ENCODE measurements at regions not wholly inside any gene's neighbourhood (a gene's known extent, or its start where the extent isn't known, plus 50 kb on each side); places are given as distances from the start of the nearest gene placed in this dataset.

DNA sequence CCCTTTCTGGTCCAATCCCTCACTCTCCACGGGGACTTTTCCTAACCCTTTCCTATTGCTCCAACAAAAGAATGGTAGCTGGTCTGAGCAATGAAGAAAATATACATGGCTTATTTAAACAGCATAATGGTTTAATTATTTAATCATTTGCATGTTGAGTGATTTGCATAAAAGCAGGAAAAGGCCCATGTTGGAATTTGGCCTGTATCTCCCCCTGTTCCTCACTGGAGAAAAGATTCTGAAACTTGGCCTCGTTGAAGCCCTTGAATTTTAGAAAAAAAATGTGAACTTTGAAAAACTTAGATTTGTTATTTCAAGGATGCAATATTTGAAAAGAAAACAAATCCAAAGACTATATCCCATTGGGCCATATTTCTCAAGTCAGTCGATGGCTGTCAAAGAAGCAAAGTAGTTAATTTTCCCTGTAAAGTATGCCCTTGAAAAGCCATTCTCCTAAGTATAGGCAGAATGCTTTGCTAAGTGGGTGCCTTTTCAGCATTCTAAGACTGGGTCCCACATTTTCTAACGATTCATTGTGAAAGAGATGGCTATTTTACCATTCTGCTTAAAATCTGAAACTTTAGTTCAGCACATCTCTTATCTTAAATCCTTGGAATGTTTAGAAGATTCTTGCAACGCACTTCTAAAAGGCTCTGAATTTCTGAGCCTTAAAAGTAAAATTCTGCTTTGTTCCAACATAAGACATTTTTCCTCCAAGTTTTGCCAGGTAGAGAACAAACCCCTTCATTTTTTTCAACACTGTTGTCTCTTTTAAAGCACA is 428.8 kb downstream of the ARHGEF28 start:
- DNase-seq, result no peak
- intact Hi-C loops (cut with micrococcal nuclease), result no loop called here
- ATAC-seq, result no peak

DNA sequence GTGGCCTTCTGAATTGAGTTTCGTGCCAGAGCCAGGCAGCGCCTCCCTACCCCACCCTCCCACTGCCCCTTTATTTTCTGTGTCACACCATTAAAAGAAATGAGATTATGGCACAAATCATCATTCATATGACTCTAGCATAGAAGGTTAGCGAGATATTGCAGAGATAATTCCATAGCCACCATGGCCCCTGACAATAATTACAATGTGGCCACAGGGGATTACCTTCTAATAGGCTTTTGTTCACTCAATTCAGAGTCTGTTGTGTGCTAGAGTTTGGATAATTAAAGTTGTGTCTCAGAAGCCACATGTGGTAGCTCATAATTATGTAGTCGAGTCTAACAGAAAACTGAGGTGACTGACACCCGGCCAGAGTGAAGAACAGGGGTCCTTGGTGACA is 428.1 kb downstream of the ARHGEF28 start:
- ATAC-seq (no peak), DNase-seq (no peak)
- intact Hi-C loops (cut with micrococcal nuclease), result no loop called here

DNA sequence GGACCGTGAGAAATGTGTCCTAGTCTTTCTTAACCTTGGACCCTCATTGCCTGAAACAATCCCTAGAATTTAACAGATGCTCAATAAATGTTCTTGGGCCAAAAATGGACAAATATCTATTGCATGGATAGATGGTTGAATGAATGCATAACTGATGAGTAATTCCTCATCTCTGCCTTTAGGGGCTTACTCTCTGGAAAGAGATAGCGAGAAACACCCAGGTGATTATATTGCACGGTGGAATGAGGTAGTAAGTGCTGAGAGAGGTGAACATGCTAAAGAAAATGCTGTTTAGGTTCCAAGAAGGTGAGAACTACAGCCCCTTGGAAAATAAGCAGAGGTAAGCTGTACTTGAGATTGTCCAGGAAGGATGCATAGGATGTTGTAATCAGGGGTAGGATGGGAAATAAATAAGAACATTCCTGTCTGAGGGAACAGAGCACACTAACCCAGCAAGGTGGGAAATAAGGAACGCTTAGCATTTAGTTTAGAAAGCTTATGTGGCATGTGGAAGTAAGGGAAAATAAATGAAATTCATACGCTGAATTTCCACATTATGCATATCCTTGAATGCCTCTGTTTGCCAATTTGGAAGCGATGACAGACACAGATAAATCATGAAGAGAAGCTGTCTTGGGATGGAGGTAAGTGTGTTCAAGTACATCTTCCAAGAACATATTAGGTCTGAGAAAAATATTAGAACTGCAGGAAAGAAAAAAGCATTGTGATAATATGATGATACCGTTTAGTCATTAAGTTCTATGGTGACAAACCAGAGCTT is 426.6 kb downstream of the ARHGEF28 start:
- ATAC-seq (no peak), DNase-seq (no peak)
- intact Hi-C loops (cut with micrococcal nuclease), result no loop called here

DNA sequence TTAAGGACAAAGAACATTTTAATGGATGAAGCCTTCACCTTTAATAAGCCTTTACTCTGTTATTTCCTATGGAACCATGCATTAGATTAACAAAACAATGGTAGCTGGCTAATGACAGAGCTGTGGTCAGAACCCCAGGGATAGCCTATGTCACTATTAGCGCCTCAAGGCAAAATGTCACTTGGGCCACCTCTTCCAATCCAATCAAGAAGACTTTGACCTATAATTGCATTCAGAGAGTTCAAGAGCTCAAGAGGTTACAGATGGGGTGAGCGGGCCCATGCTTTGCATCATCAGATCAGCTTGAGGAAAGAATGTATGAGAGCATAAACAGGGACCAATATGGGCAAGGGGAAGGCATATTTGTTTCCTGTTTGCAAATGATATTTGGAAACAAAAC is 425.1 kb downstream of the ARHGEF28 start:
- intact Hi-C loops (cut with micrococcal nuclease), result no loop called here
- no peak for ATAC-seq

GRCh38 chr5:74044936-74045335 is 418.9 kb downstream of the ARHGEF28 start:
- intact Hi-C loops (cut with micrococcal nuclease), result no loop called here
- ATAC-seq (no peak), DNase-seq (no peak)

More for the DNA sequence above, 425.1 kb downstream of the ARHGEF28 start:
- no peak for DNase-seq

DNA sequence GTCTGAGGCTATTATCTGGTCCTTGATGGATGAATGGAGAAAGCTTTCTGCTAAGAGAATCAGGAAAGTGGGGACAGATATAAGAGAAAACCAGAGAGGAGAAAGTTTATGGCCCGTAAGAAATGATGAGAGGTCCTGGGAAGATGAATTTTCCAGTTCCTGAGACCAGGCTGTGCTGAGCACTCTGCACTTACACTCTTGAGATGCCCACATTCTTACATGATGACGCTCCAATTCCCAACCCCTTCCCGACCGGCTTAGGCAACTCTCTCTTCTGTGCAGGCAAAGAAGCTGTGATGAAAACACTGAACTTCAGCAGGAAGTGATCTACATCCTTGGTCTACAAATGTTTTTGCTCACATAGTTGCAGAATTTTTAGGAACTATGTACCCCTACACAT is 417.0 kb downstream of the ARHGEF28 start:
- peak; percentile 59 for ATAC-seq
- DNase-seq, result no peak
- intact Hi-C loops (cut with micrococcal nuclease), result no loop called here

- intact Hi-C loops (cut with micrococcal nuclease), result no loop called here
Measured at GRCh38 chr5:74042559-74042958, 416.6 kb downstream of the ARHGEF28 start.

GRCh38 chr5:74041913-74042312 is 415.9 kb downstream of the ARHGEF28 start:
- no peak for DNase-seq
- ATAC-seq, result no peak
- intact Hi-C loops (cut with micrococcal nuclease), result no loop called here

More at GRCh38 chr5:74042559-74042958, 416.6 kb downstream of the ARHGEF28 start:
- no peak for ATAC-seq
- no peak for DNase-seq

GRCh38 chr5:74040811-74041491 is 415.0 kb downstream of the ARHGEF28 start:
- peak; percentile 32 for DNase-seq
- no peak for ATAC-seq
- intact Hi-C loops (cut with micrococcal nuclease), result no loop called here

DNA sequence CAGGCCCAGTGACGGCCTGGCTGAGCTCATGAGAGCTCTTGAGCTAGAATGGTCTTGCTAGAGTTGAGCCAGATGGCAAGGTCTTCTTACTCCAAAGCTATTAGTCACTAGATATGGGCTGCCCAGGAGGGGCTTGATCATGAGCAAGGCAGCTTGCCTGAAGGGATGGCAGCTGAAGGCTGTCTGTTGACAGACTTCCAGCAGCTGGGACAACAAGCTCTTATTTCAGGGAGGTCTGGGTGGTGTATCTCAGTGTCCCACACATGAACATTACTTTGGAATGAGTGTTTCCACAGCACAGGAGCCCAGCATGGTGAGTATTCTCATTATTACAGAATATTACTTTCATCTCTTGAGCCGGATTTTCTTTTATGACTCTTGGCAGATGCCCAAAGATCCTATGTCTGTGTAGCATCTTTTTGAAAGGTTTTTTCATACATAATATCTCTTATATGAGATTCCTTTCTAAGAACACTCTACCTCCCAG is 414.1 kb downstream of the ARHGEF28 start:
- DNase-seq (peak; percentile 37), ATAC-seq (peak; percentile 89)
- intact Hi-C loops (cut with micrococcal nuclease), result no loop called here

GRCh38 chr5:74037321-74037720 is 411.3 kb downstream of the ARHGEF28 start:
- intact Hi-C loops (cut with micrococcal nuclease), result no loop called here
- ATAC-seq, result no peak

DNA sequence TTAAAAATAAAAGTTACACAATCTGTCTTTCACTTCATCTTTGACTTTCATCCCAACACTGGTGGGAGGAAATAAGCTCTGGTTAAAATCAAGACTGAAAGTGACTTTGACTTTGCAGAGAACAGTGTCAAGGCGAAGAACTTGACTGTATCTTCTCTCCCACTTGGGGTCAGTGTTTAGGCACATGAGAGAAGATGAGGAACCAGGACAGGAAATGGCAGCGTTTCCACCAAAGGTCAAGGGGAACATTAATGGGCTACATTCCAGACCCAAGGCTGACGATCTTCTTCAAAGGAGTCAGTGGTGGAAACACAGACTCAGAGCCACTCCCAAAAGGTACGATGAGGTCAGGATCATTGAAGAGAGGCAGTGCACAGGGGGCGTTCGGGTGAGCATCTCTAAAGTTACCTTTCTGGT is 409.5 kb downstream of the ARHGEF28 start:
- DNase-seq (no peak), ATAC-seq (peak; percentile 77)
- intact Hi-C loops (cut with micrococcal nuclease), result no loop called here

More at GRCh38 chr5:74037321-74037720, 411.3 kb downstream of the ARHGEF28 start:
- DNase-seq, result no peak

DNA sequence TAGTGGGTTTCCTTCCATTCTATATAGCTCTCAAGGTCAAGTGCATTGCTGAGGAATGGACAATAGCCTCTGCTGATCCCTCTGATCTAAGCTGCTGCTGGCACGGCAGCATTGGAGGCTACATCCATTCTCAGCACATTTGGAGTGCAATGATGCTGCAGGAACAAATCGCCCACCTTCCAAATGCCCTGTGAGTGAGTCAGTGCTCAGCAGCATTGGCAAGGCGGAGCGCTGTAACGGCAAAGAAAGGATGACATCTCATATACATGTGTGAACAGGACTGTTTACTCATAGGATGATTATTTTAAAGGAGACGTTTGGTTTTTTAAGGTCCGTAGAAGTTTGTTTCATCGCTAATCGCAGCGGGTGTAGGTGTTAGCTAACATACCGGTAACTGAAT is 408.7 kb downstream of the ARHGEF28 start:
- ATAC-seq, result no peak
- intact Hi-C loops (cut with micrococcal nuclease), result no loop called here

DNA sequence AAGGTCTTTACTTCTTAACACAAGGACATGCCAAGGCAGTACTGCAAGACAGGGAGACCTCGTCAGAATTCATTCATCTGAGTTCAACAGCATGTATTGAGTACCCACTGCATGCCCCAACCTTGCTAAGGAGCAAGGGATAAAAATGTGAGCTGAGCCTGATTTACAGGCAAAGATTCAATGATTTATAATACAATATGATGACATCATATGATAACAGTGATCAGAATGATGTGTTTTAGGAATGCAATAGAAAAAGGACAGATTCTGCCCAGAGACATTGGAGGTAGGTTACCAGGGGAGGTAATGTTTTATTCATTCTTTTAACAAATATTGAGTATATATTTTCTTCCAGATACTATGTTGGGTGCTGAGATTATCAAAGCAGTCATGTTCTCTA is 406.6 kb downstream of the ARHGEF28 start:
- ATAC-seq, result no peak
- intact Hi-C loops (cut with micrococcal nuclease), result no loop called here
- no peak for DNase-seq

More for the DNA sequence above, 408.7 kb downstream of the ARHGEF28 start:
- DNase-seq, result no peak

GRCh38 chr5:74031536-74031935 is 405.5 kb downstream of the ARHGEF28 start:
- intact Hi-C loops (cut with micrococcal nuclease), result no loop called here
- no peak for DNase-seq
- ATAC-seq, result no peak

DNA sequence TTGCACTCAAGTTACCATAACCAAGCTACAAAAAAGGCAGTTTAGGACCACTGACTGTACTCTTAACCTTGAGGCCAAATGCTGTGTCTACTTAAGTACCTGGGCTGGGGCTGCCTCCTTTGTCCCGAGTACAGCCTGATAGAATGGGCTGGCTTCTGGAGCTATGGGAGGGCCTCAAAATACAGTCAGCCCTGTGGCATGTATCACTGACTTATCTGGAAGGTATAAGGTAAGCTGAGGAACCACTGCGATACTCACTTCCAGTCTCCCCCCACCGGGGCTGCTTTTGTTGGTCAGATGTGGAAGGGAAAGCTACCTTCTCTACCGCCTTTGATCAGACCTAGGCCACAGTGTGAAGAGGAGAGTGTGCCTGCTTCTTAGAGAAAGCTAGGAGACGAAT is 404.8 kb downstream of the ARHGEF28 start:
- DNase-seq (no peak), ATAC-seq (no peak)
- intact Hi-C loops (cut with micrococcal nuclease), result no loop called here

DNA sequence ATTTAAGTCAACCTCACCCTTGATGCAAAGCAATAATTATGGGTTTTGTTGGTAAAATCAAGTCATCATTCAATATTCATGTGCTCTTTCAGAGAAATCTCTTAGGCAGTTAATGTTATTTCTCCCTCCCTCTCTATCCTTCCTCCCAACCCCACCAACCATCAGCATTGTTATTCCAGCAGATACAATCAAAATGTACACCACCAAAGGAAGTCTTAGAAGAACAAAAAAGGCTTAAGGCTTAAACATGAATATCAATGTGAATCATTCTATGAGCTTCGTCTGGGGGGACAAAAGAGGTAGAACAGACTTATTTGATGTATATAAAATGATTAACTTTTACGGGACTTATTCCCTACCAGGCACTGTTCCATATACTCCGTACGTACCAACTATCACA is 404.4 kb downstream of the ARHGEF28 start:
- ATAC-seq, result no peak
- no peak for DNase-seq
- intact Hi-C loops (cut with micrococcal nuclease), result no loop called here

- no peak for ATAC-seq
- DNase-seq, result no peak
- intact Hi-C loops (cut with micrococcal nuclease), result no loop called here
Measured at GRCh38 chr5:74028976-74029375, 403.0 kb downstream of the ARHGEF28 start.

GRCh38 chr5:74028406-74028805 is 402.4 kb downstream of the ARHGEF28 start:
- ATAC-seq (no peak), DNase-seq (no peak)
- intact Hi-C loops (cut with micrococcal nuclease), result no loop called here

All from left ventricle myocardium superior (tissue), 1 donor.